Fibroblast of upper back skin (primary cell): ENCODE measurements at regions not wholly inside any gene's neighbourhood (a gene's known extent, or its start where the extent isn't known, plus 50 kb on each side); places are given as distances from the start of the nearest gene placed in this dataset.

Experiments
- DNase-seq: peaks from one replicate; pipeline ENCODE4 v3.0.0-alpha.2; 2013

DNA sequence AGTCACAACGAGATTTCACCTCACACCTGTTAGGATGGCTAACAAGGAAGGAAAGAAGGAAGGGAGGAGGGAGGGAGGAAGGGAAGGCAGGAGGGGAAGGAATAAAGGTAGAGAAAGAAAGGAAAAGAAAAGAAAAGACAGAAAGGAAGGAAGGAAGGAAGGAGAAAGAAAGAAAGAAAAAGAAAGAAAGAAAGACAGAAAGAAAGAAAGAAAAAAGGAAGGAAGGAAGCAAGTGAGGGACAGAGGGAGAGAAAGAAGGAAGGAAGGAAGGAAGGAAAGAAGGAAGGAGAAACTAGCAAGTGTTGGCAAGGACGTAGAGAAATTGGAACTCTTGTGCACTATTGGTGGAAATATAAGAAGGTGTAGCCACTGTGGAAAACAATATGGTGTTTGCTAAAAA lies 52.2 kb downstream of the CCDC185 start:
- DNase-seq, result no peak

DNA sequence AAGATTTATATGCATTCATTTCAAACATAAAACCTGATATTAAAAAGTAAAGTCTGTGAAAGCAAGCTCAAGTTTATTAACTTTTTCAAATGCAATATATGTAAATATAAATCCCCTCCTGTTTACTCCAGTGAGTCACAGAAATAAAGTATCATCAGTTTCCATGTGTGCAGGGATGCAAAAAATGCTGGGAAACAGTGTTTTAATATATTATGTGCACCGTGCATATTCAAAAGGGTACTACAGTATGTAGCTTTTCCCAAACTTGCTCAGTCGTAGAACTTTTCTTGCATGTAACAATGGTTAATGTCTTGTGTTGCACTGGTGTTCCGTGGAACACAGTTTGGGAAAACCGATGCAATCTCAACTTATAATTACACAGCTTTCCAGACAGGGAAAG lies 60.7 kb downstream of the CCDC185 start:
- no peak for DNase-seq

- no peak for DNase-seq
Observed at GRCh38 chr1:223454959-223455358, 61.7 kb downstream of the CCDC185 start.

GRCh38 chr1:223455470-223455869 lies 62.3 kb downstream of the CCDC185 start:
- no peak for DNase-seq

DNA sequence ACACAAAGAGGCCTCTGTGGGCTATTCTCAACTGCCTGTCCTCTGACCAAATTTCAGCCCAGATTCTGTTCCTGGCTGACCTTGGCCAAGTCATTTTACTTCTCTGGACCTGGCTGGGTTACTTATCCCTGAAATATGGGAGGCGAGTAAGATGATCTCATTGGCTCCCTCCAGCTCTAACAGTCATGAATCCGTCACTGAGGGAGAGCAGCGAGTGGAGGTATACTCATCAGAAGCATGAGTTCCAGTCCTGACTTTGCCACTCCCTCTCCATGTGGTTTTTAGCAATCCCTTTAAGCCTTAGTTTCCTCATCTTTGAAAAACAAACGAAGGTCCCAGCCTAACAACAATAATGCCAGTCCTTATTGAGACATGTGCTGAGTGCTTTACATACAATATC lies 63.5 kb downstream of the CCDC185 start:
- no peak for DNase-seq

DNA sequence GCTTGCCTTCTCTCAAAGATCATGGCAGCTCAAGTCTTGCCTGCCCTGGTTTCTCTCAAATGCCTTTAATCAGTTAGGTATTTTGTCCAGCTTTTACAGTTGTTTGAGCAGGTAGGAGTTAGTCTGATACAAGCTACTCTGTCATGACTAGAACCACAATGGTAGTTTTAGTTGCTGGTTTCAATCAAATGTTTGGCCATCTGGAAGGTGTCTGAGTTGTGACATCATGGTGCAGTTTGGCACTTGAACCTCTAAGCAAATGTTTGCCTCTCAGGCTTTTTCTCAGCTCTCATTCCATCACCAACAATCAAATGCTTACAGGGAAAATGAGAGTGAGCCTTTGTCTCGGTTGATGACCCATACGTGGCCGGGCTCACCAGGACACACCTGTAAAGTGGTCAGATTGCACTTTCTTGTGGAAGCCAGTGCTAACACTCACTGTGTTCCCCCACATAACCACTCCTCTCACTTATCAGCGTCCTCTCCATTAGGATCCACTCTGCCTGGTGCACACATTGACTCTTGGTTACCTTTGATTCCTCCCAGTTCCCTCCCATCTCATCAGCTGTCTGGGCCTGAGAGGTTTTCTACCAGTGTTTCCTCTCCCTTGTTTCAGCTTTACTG lies 67.5 kb downstream of the CCDC185 start:
- DNase-seq, result no peak

DNA sequence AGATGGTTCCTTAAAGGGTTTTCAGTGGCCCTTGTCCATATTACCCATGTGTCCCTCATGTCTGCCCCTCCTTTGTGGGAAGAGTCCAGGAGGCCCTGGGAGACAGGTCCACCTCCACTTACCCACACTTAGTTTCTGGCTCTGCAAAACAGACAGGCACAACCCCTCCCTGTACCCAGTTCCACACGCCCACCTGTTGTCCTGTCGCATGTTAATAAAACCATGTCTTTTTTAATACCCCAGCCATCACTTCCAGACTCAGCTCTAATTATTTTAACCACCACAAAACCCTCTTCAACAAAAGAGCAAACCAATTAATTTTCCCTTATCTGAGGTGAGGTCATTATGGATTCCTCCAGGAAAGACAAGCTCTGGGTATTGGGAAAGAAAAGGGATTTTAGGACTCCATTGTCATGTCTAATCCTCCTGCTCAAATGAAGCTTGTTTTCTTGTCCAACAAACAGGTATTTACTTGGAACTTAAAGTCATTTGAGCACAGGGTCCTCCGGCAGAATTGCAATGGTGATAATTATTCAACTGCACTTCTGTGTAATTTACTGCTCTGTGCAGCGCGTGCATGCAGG lies 68.9 kb downstream of the CCDC185 start:
- DNase-seq, result no peak

- DNase-seq, result no peak
Observed at GRCh38 chr1:223462866-223463404, 69.7 kb downstream of the CCDC185 start.

DNA sequence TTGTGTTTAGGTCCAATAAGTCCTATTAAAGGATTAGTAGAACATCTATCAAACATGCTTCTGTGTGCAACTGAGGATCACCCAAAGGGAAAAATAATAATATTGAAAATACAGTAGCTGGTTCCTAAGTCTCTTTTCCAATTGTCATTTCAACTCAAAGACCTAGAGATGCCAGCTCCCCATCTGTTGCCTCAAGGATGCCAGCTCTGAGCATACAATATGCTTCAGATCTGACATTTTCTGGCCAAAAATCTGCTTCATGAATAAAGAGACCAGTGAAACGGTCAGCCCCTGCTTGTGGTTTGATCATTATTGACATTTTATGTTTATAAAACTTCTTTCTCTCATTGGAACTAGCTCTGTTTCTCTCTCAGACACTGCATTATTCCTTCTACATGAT lies 72.9 kb downstream of the CCDC185 start:
- DNase-seq, result no peak

DNA sequence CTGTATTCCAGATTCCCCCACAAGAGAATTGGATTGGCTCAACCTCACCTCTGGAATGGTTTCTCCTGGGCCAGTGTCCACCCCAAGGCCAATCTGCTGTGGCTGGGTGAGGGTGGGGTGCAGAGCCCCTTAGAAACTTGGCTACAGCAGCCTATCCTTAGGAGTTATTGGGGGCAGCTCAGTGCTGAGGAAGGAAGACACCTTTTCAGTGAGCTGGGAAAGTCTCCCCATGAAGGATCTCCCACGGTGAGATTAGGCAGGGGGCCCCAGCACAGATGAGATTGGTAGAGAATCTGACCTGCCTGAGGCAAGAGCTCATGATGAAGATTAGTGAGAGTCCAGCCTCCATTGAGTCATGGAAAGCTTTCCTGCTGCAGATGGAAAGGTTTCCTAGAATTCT lies 78.4 kb downstream of the CCDC185 start:
- DNase-seq, result no peak

- DNase-seq, result no peak
Observed at GRCh38 chr1:223472057-223472456, 78.8 kb downstream of the CCDC185 start.

DNA sequence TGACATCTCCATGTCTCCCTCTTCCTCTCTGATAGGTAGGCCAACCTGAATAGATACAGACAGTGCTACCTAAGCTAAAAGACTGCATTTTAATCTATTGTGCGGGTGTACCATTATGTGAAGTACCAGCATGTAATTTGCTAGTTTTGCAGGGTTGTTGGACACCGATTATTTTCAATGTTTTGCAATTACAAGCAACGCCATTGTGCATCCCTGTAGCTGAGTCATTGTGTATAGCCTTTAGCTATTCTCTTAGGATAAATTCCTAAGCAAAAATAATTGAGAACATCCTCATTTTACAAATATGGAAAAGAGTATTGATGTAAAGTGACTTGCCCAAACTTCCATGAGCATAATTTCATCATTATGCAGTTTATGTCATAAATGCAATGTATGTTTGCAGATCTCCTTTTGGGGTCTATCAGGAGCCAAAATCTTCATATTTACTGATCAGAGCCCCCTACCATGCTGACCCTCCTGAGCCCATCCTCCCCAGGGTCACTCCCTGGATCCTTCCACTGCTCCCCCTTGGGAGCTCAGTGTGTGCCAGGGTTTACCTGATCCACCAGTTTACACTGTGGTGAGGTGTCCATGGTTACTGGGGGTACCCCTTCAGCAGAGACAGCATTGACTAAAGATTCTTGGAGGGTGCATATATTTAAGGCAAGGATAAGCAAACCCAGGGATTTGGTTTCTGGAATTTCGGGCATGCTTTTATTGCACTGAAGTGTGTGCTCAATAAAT lies 80.6 kb downstream of the CCDC185 start:
- DNase-seq, result no peak

DNA sequence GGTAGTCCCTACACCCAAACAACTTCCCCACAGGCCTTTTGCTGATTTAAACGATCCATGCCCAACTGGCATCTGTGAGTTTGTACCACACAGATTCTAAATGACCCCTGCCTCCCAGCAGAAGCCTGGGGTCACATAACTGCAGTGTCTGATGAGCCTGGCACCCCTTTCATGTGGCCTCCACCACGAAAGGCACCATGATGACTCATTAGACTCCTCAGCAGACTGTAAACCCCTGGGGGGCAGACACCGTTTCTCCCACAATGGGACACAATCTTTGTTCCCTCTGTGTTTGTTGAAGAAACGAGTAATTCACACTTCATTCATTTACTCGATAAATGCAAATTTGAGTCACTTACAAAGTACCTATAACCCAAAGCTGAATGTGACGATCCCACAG lies 81.6 kb downstream of the CCDC185 start:
- no peak for DNase-seq

- DNase-seq, result no peak
Observed at GRCh38 chr1:223477456-223477855, 84.2 kb downstream of the CCDC185 start.

DNA sequence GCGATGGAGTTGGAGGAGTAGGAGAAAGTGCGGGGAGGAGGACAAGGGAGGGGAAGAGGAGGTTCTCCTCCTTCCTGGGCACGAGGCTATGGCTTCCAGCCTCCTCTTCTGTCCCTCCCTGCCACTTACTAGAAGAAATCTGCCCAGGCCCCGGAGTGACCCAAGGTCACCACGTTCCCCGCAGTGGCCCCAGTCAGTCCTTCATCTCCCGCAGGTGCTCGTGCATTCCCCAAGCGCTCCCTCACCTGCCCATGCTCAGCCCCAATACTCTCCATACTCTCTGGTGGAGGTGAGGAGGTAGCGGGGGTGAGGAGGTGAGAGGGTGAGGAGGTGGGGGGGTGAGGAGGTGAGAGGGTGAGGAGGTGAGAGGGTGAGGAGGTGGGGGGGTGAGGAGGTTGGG lies 85.4 kb downstream of the CCDC185 start:
- no peak for DNase-seq

DNA sequence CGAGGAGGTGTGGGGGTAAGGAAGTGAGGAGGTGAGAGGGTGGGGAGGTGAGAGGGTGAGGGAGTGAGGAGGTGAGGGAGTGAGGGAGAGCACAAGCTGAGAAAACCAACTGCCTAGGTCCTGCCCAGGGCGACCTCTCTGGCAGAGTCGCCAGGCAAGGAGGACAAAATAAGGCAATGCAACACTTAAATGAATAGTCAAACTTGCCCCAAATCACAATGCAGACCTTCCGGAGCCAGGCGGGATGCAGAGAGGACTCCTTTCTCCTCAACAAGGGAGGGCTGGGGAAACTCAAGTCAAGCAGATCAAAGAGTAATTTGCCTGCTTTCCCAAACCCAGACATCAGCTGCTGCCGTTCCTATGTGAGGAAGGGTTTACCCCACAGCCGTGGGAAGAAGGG lies 86.0 kb downstream of the CCDC185 start:
- DNase-seq, result no peak

DNA sequence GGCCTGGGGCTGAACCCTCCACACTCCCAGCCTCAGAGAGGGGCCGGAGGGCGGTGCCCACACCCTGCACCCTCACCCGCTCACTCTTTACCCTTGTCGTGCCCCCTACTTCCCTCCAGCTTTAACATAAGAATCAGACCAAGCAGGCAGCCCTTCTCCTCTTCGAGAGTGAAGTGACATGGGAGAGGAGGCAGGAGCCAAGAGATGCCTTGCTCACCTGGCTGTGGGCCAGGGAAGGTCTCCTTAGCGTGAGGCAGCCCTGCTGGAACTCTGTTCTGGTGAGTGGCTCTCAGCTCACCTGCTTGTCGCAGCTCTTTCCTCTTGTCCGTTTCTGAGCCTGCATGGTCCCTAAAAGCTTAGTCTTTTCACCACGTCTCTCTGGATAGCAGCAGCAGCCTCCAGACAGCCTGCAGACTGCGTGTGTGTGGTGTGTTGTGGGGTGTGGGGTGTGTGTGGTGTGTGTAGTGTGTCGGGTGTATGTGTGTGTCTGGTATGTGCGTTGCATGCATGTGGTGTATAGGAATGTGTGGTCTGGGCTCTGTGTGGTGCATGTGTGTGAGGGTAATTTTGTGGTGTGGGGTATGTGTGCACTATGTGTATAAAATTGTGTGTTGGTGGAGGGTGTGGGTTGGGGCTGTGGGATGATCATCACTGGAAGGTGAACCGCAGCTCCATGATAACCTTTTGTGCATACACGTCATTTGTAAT lies 86.7 kb downstream of the CCDC185 start:
- peak; percentile 11 for DNase-seq

DNA sequence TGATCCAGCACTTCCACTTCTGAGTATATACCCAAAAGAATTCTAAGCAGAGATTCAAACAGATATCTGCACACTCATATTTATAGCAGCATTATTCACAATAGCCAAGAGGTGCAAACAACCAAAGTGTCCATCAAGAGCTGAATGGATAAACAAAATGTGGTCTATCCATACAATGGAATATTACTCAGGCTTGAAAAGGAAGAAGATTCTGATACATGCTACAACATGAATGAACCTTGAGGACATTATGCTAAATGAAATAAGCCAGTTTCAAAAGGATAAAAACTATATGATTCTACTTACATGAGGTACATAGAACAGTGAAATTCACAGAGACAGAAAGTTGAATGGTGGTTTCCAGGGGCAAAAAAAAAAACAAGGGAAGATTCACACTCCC lies 88.9 kb downstream of the CCDC185 start:
- DNase-seq, result no peak

DNA sequence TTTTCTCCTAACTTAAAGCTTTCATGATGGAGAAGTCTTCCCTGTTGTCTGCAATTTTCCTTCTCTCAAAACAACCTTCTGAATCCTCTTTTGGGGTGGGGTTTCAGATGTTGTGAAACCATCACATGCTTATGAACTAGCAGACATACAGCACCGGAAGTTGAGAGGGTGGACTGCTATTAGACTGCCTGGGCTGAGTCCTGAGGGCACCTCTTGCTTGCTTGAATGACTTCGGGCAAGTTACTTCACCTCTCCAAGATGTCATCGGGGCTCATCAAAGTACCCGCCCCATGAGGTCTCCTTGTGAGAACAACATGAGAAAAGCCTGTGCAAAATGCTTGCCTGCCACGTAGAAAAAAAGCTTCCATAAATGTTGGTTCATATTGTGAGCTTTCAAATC lies 89.6 kb downstream of the CCDC185 start:
- no peak for DNase-seq

GRCh38 chr1:223483511-223483910 lies 90.3 kb downstream of the CCDC185 start:
- no peak for DNase-seq

DNA sequence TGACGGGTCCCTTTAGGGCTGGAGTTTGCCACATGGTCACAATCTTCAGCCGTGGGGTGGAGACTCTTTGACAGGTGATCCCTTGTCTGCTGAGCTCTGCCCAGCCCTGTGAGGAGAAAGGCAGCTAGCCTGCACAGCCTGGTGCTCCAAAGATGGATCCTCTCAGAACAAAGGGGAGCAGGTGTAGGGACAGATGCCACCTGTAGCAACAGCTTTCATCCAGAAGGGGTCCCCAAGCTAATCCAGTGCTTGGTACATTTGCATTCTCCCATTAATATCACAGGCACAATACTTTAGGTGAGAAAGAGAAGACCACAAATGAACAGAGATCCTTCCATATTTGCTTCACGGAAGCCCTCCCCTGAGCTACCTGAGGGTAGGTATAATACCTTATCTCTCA lies 93.2 kb downstream of the CCDC185 start:
- DNase-seq, result no peak

- DNase-seq, result peak; percentile 5
Observed at GRCh38 chr1:223486932-223487886, 94.0 kb downstream of the CCDC185 start.
